Esophagus muscularis mucosa (tissue), 4 donors: ENCODE measurements at regions not wholly inside any gene's neighbourhood (a gene's known extent, or its start where the extent isn't known, plus 50 kb on each side); places are given as distances from the start of the nearest gene placed in this dataset.

ENCODE experiments used
- DNase-seq: peaks from one replicate; pipeline ENCODE4 v3.0.0-alpha.2; 2017; ENCODE audit errors: extremely low spot score
- H3K27ac ChIP-seq, 4 donors: fragments of 200-600 bp; sonication (generic); replicated peaks in 1 of 4; 1 replicate in 3 of 4; 2 replicates in 1 of 4; pipeline ENCODE4 v1.5.1; 2016 to 2019; ENCODE audit warnings: mild to moderate bottlenecking in 1 of 4
- H3K27me3 ChIP-seq, 4 donors: fragments of 200-600 bp; sonication (generic); one replicate each; pipeline versions ENCODE4 v1.5.1 to v1.6.0; 2016 to 2019
- H3K36me3 ChIP-seq, 4 donors: fragments of 200-600 bp; sonication (generic); one replicate each; pipeline ENCODE4 v1.5.1; 2016 to 2019
- H3K4me1 ChIP-seq, 4 donors: fragments of 200-600 bp; sonication (generic); one replicate each; pipeline ENCODE4 v1.5.1; 2016 to 2019
- H3K4me3 ChIP-seq, 4 donors: fragments of 200-600 bp; sonication (generic); 1 replicate in 2 of 4; 2 replicates in 2 of 4; pipeline ENCODE4 v1.5.1; 2016 to 2019; ENCODE audit warnings: mild to moderate bottlenecking in 4 of 4, moderate library complexity in 1 of 4
- H3K9me3 ChIP-seq, 4 donors: fragments of 200-600 bp; sonication (generic); 1 replicate in 3 of 4; 2 replicates in 1 of 4; pipeline ENCODE4 v1.5.1; 2016 to 2019
- EP300 ChIP-seq: sonication (generic); formaldehyde crosslinking; IDR thresholded peaks from one replicate; pipeline ENCODE4 v1.6.1; 2017; ENCODE audit warnings: antibody characterized with exemption
- POLR2A ChIP-seq: fragments of 450-650 bp; IDR thresholded peaks from one replicate; pipeline ENCODE4 v1.6.1; 2017; ENCODE audit warnings: antibody characterized with exemption, moderate library complexity, mild to moderate bottlenecking, low read depth
- POLR2AphosphoS5 ChIP-seq, 2 donors: sonication (generic); formaldehyde crosslinking; IDR thresholded peaks; one replicate each; pipeline ENCODE4 v1.6.1; 2017; ENCODE audit warnings: antibody characterized with exemption in 2 of 2
- WGBS: methylation state at CpG from one replicate; pipeline ENCODE4 v1.1.5; 2018; 5-methylcytosine and 5-hydroxymethylcytosine counted together
- intact Hi-C: fragments of 100-400 bp; cut with DNase I; formaldehyde crosslinking; loops from one replicate; pipeline ENCODE4 v1.15.1; 2023
- TF ChIP-seq, protein P1 (sequence below), 3 experiments: fragments of 200-600 bp in 2 of 3; fragments of 450-650 bp in 1 of 3; sonication (generic) in 2 of 3; IDR thresholded peaks; one replicate each; pipeline ENCODE4 v1.5.1; 2017 to 2019; ENCODE audit warnings: antibody characterized with exemption in 3 of 3, mild to moderate bottlenecking in 2 of 3, moderate library complexity in 1 of 3

DNA sequence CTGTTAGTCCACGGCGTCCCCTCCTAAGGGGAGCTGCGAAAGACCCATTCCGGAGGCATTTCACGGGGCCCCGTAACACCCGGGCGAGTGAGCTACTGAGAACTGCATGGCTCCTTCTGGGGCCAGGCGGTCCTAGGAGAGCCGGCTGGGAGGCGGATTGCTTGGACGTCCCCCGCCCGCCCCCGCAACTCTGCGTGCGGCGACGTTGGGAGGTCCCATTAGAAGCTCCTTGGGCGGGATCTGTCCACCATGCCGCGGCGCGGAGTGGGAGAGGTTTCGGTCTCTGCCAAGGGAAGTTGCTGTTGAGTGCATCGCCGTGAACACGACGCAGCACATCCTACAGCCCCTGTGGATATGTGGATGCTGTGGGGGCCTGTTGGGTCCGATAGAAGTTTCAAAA lies 85.4 kb upstream of the IGFBP7 start:
- 85% methylated on average over 20 of the region's 30 CpGs for WGBS
- Histone ChIP-seq H3K27me3 (peaks cover 0 to 9% (median 0%) of the 10 kb centered on the region in 4 donors), H3K27ac (no peak overlapping the region), H3K9me3 (no peaks in the 10 kb centered on the region), H3K4me1 (peaks cover 0 to 13% (median 12%) of the 10 kb centered on the region in 4 donors), H3K4me3 (no peak overlapping the region), H3K36me3 (no peaks in the 10 kb centered on the region)
- intact Hi-C loops: no loop called here
- TF ChIP-seq EP300 (no peak), POLR2A (no peak), POLR2AphosphoS5 (IDR thresholded peaks at IDR 0.05) (no peak)
- TF ChIP-seq, protein P1, sequence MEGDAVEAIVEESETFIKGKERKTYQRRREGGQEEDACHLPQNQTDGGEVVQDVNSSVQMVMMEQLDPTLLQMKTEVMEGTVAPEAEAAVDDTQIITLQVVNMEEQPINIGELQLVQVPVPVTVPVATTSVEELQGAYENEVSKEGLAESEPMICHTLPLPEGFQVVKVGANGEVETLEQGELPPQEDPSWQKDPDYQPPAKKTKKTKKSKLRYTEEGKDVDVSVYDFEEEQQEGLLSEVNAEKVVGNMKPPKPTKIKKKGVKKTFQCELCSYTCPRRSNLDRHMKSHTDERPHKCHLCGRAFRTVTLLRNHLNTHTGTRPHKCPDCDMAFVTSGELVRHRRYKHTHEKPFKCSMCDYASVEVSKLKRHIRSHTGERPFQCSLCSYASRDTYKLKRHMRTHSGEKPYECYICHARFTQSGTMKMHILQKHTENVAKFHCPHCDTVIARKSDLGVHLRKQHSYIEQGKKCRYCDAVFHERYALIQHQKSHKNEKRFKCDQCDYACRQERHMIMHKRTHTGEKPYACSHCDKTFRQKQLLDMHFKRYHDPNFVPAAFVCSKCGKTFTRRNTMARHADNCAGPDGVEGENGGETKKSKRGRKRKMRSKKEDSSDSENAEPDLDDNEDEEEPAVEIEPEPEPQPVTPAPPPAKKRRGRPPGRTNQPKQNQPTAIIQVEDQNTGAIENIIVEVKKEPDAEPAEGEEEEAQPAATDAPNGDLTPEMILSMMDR (IDR thresholded peaks at IDR 0.05): no peak
- no peak for DNase-seq

DNA sequence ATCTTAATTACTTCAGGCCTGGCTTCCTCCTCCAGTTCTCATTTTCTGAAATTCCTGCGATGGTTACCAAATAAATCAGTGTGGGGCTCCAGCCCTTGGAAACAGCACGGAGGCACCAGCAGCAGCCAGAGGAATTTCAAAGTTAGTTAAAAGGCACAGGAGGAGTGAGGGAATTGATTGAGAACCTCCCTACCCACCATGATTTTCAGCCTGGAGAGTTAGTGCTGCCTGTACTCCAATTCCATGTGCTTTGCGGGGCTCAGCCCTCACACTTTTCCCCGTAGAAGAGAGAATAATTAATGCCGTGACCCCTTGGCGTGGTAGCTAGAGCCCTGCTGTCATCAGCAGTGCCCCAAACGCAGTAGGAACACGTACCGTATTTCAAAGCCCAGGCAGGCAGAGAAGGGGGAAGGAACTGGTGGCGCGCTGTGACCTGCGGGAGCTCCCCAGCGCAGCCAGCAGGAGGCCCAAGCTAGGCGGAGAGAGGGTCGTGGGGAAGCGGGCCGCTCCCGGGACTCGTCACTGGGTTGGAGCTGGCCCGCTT lies 84.0 kb upstream of the IGFBP7 start:
- no peak for DNase-seq
- intact Hi-C loops: no loop called here
- H3K4me3 ChIP-seq: no peak overlapping the region
- no peak overlapping the region for H3K27ac ChIP-seq
- H3K9me3 ChIP-seq: no peaks in the 10 kb centered on the region
- H3K36me3 ChIP-seq: no peaks in the 10 kb centered on the region
- peaks cover 0 to 9% (median 0%) of the 10 kb centered on the region in 4 donors for H3K27me3 ChIP-seq
- TF ChIP-seq POLR2AphosphoS5 (IDR thresholded peaks at IDR 0.05) (no peak), EP300 (no peak), POLR2A (no peak)
- TF ChIP-seq, protein P1 (IDR thresholded peaks at IDR 0.05): no peak
- H3K4me1 ChIP-seq: peaks cover 0 to 19% (median 18%) of the 10 kb centered on the region in 4 donors
- 61% methylated on average over 20 of the region's 20 CpGs for WGBS

DNA sequence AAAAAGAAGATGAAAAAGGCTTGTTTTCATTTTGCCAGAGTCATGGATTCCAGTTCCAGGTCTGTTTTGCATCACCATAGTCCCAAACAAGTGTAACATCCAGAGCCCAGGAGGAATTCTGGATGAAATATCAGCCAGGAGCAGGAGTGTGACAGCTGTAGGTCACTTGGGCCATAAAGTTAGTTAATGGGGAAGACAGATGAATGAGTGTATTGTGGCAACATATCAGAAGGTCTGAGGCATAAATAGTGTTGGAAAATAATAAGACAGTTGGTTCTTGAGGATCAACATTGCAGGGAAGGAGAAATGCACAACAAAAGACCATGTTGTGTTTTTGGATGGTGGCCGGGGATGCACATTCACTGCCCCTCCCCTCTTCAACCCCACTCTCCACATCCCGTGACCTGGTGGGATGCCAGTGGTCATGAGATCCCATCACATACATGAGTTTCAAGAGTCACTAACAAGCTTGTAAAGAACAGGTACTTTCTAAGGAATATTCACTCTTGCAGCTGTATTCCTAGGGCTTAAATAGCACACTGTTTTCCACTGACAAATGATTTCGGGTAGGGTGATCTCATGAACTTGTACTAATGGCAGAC lies 83.1 kb upstream of the IGFBP7 start:
- Histone ChIP-seq H3K27ac (no peak overlapping the region), H3K9me3 (no peaks in the 10 kb centered on the region), H3K27me3 (peaks cover 0 to 9% (median 0%) of the 10 kb centered on the region in 4 donors), H3K4me3 (no peak overlapping the region), H3K4me1 (peaks cover 0 to 19% (median 18%) of the 10 kb centered on the region in 4 donors), H3K36me3 (no peaks in the 10 kb centered on the region)
- intact Hi-C loops: no loop called here
- no peak for DNase-seq
- TF ChIP-seq EP300 (no peak), POLR2A (no peak), POLR2AphosphoS5 (IDR thresholded peaks at IDR 0.05) (no peak)
- 87% methylated on average over 3 of the region's 3 CpGs for WGBS

DNA sequence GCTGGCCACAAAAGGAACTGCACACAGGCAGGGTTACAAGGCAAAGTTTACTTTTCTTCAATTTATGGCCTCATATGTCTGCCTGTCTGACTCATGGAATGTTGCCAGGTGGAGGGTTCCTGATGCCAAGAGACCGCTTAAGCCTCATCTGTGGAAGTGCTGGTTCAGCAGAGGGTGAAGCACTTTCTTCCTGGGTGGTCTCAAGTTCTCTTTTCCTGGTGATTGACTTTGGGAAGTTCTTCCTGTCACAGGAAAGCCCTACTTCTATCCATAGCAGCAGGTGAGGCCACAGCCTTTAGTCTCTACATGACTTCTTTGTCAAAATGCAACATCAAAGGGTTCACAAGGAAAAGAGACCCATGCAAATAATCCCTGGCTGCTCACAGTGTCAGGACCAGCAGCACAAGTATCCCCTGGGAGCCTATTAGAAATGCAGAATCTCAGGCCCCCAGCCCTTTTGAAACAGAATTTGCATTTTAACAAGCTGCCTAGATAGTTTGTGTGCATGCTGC lies 81.4 kb upstream of the IGFBP7 start:
- peaks cover 0 to 9% (median 0%) of the 10 kb centered on the region in 4 donors for H3K27me3 ChIP-seq
- 17% methylated on average over 1 of the region's 1 CpG for WGBS
- no peak overlapping the region for H3K4me3 ChIP-seq
- intact Hi-C loops: no loop called here
- TF ChIP-seq, protein P1 (IDR thresholded peaks at IDR 0.05): no peak
- TF ChIP-seq POLR2A (no peak), POLR2AphosphoS5 (IDR thresholded peaks at IDR 0.05) (no peak)
- peaks cover 0 to 19% (median 18%) of the 10 kb centered on the region in 4 donors for H3K4me1 ChIP-seq
- no peaks in the 10 kb centered on the region for H3K36me3 ChIP-seq
- no peaks in the 10 kb centered on the region for H3K9me3 ChIP-seq
- DNase-seq: no peak
- H3K27ac ChIP-seq: no peak overlapping the region

DNA sequence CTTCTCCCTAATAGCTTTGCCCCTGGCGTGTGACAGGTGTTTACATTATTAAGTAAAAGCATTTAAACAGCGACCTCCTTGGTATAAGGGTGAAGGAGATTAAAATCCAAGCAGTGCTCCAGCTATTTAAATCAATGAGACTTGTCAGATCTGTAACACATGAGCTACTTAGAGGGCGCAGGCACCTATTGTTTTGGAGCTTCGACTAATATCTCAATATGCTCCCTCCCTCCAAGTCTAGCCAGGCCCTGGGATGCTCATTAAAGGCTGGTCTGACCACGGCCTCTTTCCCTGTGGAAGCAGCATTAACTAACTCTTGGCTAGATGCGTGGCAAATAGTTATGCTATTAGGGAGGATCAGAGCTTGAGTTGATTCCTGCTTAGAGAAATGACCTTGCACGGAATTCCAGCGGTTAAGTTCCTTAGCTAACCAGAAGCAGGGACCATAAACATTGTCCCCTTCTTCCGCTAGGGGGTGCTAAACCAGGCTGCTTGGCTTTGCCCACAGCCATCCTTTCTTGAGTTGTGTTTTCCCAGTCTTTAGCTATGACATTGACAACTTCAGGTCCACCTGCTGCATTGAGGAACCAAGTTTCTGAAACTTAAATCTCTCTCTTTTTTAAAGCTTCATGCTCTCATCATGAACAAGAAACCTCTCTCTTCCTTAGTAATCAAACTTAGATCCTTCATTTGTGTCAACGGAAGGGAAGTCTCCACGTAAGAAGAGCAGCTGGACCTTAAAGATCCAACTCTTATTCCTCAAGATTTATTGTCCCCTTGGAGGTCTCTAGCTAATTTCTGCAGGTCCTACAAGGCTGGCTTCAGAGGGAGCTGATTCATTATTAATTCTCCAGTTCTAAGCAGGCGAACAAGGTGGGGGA lies 80.7 kb upstream of the IGFBP7 start:
- Histone ChIP-seq H3K36me3 (no peaks in the 10 kb centered on the region), H3K9me3 (no peaks in the 10 kb centered on the region), H3K27ac (peak overlapping the region in 1 of 4 donors; percentile 40), H3K4me1 (peaks cover 0 to 19% (median 18%) of the 10 kb centered on the region in 4 donors), H3K4me3 (no peak overlapping the region), H3K27me3 (peaks cover 0 to 9% (median 0%) of the 10 kb centered on the region in 4 donors)
- TF ChIP-seq EP300 (no peak), POLR2AphosphoS5 (IDR thresholded peaks at IDR 0.05) (no peak), POLR2A (no peak)
- TF ChIP-seq, protein P1 (IDR thresholded peaks at IDR 0.05): peak; percentile 14 to 58 (median 15)
- 46% methylated on average over 12 of the region's 12 CpGs for WGBS
- no peak for DNase-seq
- intact Hi-C loops: no loop called here
